A673 (cell line): ENCODE measurements at regions not wholly inside any gene's neighbourhood (a gene's known extent, or its start where the extent isn't known, plus 50 kb on each side); places are given as distances from the start of the nearest gene placed in this dataset.

Source experiments
- BruUV-seq: library from RNA; stranded (reverse); fragments of 400-500 nt; replicated peaks from 2 replicates; lab custom pipeline; 2021; lab: Mats Ljungman, UMichigan
- CTCF ChIA-PET: fragments of 300-600 bp; sonication (Branson Sonifier 250); formaldehyde crosslinking; loops from one replicate; lab custom pipeline; 2022; ENCODE audit warnings: antibody characterized with exemption; lab: Charles Lee
- POLR2A ChIA-PET: fragments of 300-600 bp; sonication (Branson Sonifier 250); formaldehyde crosslinking; loops from one replicate; lab custom pipeline; 2022; ENCODE audit warnings: antibody characterized with exemption; ENCODE audit not compliant: low non-redundant PET; lab: Charles Lee
- DNase-seq: peaks from one replicate; pipeline ENCODE4 v3.0.0-alpha.2; 2015; ENCODE audit warnings: low spot score
- H3K27ac ChIP-seq: fragments of 200-600 bp; sonication (generic); 2 replicates; pipeline ENCODE4 v1.5.1; 2016; ENCODE audit warnings: mixed run types, low read depth, mild to moderate bottlenecking, mixed read lengths, antibody characterized with exemption, low read length; ENCODE audit not compliant: poor library complexity, severe bottlenecking
- H3K27me3 ChIP-seq: fragments of 200-600 bp; sonication (generic); replicated peaks from 2 replicates; pipeline ENCODE4 v1.6.1; 2017; ENCODE audit warnings: mixed run types, low read depth, mild to moderate bottlenecking, mixed read lengths, antibody characterized with exemption, low read length; ENCODE audit not compliant: insufficient read depth, poor library complexity
- H3K36me3 ChIP-seq: fragments of 200-600 bp; sonication (generic); 2 replicates; pipeline ENCODE4 v1.6.1; 2016; ENCODE audit warnings: mixed run types, mild to moderate bottlenecking, mixed read lengths, antibody characterized with exemption, low read length; ENCODE audit not compliant: insufficient read depth, poor library complexity, severe bottlenecking
- H3K4me1 ChIP-seq: fragments of 200-600 bp; sonication (generic); 2 replicates; pipeline ENCODE4 v1.6.1; 2017; ENCODE audit warnings: mixed run types, mild to moderate bottlenecking, mixed read lengths, antibody characterized with exemption, low read length; ENCODE audit not compliant: insufficient read depth, poor library complexity, severe bottlenecking
- H3K4me3 ChIP-seq: fragments of 200-600 bp; sonication (generic); 2 replicates; pipeline ENCODE4 v1.5.1; 2016; ENCODE audit warnings: low read depth, mixed run types, mild to moderate bottlenecking, mixed read lengths, low read length; ENCODE audit not compliant: poor library complexity, severe bottlenecking
- H3K9me3 ChIP-seq: fragments of 200-600 bp; sonication (generic); 2 replicates; pipeline ENCODE4 v1.6.1; 2016; ENCODE audit warnings: mixed run types, low read depth, mild to moderate bottlenecking, mixed read lengths, antibody characterized with exemption, low read length; ENCODE audit not compliant: poor library complexity, severe bottlenecking
- EZH2 ChIP-seq: fragments of 200-600 bp; sonication (generic); IDR thresholded peaks from 2 replicates; pipeline ENCODE4 v1.6.1; 2017; ENCODE audit warnings: borderline replicate concordance, low read depth, mild to moderate bottlenecking, mixed read lengths, antibody characterized with exemption, low read length; ENCODE audit not compliant: poor library complexity, severe bottlenecking
- intact Hi-C: fragments of 100-400 bp; cut with micrococcal nuclease; formaldehyde crosslinking; loops from one replicate; pipeline ENCODE4 v1.10.0; 2022; ENCODE audit not compliant: unreplicated experiment
- TF ChIP-seq, protein P1 (sequence below): fragments of 300-800, 200-600 bp; sonication (generic); conservative IDR thresholded peaks from 2 replicates; pipeline ENCODE4 v1.5.1; 2017; ENCODE audit warnings: low read depth, mild to moderate bottlenecking, antibody characterized with exemption, low read length, moderate library complexity, mixed read lengths

DNA sequence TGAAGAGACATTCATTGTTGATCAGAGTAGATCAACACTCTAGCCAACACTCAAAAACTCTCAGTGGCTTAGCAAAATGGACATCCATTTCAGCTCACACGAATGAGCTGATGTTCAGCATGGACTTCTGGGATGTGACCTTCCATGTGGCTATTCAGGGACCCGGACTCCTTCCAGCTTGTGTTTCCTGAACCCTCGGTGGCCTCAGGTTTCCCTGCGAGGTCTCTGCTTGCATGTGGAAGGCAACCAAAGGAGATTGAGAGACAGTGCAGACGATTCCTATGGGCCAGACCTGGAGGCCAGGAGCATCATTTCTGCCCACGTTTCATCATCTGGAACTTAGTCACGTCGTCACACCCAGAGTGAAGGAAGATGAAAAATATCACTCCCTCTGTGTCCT, 1137.4 kb downstream of the TBC1D22A start:
- no peaks in the 10 kb centered on the region for H3K27me3 ChIP-seq
- H3K36me3 ChIP-seq, result no peaks in the 10 kb centered on the region
- CTCF ChIA-PET, result no interaction called here
- POLR2A ChIA-PET, result interaction anchor here (0.7 kb wide), 1 partner anchor 155 kb away, joined by 3 read pairs; no protein-coding TSS in a partner anchor
- no peaks in the 10 kb centered on the region for H3K4me1 ChIP-seq
- H3K4me3 ChIP-seq, result no peak overlapping the region
- no TSS peak for BruUV-seq
- no peak overlapping the region for H3K27ac ChIP-seq
- intact Hi-C loops, result no loop called here
- DNase-seq, result no peak
- TF ChIP-seq, protein P1, sequence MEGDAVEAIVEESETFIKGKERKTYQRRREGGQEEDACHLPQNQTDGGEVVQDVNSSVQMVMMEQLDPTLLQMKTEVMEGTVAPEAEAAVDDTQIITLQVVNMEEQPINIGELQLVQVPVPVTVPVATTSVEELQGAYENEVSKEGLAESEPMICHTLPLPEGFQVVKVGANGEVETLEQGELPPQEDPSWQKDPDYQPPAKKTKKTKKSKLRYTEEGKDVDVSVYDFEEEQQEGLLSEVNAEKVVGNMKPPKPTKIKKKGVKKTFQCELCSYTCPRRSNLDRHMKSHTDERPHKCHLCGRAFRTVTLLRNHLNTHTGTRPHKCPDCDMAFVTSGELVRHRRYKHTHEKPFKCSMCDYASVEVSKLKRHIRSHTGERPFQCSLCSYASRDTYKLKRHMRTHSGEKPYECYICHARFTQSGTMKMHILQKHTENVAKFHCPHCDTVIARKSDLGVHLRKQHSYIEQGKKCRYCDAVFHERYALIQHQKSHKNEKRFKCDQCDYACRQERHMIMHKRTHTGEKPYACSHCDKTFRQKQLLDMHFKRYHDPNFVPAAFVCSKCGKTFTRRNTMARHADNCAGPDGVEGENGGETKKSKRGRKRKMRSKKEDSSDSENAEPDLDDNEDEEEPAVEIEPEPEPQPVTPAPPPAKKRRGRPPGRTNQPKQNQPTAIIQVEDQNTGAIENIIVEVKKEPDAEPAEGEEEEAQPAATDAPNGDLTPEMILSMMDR, result no peak
- H3K9me3 ChIP-seq, result no peaks in the 10 kb centered on the region

DNA sequence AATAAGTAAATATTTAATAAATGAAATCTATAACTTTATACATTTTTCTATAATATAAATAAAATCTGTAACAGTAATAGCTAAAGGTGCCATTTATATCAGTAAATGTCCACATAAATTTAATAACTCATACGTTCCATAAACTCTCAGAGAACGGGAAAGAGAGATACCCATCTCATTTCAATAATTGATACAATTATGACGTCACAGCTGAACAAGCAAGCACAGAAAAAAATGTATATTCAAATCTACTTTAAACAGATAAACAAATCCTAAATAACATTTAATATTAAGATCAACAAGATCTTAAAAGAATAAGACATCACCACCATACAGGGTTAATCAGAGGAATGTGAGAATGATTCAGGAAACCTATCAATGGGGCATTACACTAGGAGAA, 1136.5 kb downstream of the TBC1D22A start:
- H3K27ac ChIP-seq, result no peak overlapping the region
- no peaks in the 10 kb centered on the region for H3K4me1 ChIP-seq
- DNase-seq, result no peak
- no peaks in the 10 kb centered on the region for H3K27me3 ChIP-seq
- H3K36me3 ChIP-seq, result no peaks in the 10 kb centered on the region
- intact Hi-C loops, result no loop called here
- no peaks in the 10 kb centered on the region for H3K9me3 ChIP-seq
- TF ChIP-seq EZH2, result no peak
- TF ChIP-seq, protein P1, result no peak
- CTCF ChIA-PET, result no interaction called here
- BruUV-seq, result no TSS peak
- POLR2A ChIA-PET, result interaction anchor here (0.7 kb wide), 1 partner anchor 154 kb away, joined by 3 read pairs; no protein-coding TSS in a partner anchor
- no peak overlapping the region for H3K4me3 ChIP-seq

DNA sequence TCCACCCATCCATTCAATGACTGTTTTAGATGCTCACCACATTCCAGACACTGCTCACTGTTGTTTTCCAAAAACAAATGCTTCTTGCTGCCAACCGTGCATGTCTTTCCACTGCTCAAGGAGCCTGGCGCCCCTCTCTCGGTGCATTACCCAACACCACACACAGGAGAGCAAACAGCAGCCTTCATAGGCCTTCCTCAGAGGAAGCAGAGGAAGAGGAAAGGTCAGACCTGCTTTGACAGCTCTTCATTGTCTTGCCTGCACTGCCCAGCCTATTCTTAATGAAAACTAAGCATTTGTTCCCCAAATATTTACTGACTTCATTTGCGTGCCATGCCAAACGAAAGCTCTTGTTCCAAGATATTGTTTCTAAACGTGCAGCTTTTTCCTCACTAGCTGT, 1129.2 kb downstream of the TBC1D22A start:
- H3K9me3 ChIP-seq, result no peaks in the 10 kb centered on the region

More for the DNA sequence above, 1129.2 kb downstream of the TBC1D22A start:
- ChIA-PET CTCF (no interaction called here), POLR2A (no interaction called here)
- H3K27ac ChIP-seq, result no peak overlapping the region
- no peak for DNase-seq
- H3K4me1 ChIP-seq, result no peaks in the 10 kb centered on the region
- TF ChIP-seq, protein P1, result no peak
- TF ChIP-seq EZH2, result no peak
- no TSS peak for BruUV-seq
- no peaks in the 10 kb centered on the region for H3K36me3 ChIP-seq
- H3K4me3 ChIP-seq, result no peak overlapping the region
- intact Hi-C loops, result no loop called here
- no peaks in the 10 kb centered on the region for H3K27me3 ChIP-seq
